HEK293 (cell line): ENCODE measurements at regions not wholly inside any gene's neighbourhood (a gene's known extent, or its start where the extent isn't known, plus 50 kb on each side); places are given as distances from the start of the nearest gene placed in this dataset.
"Not testable (repeated sequence)": the region's sequence is repeated elsewhere in the genome, so short reads cannot be mapped to it uniquely, and the experiment has no call there.

ENCODE experiments used
- CTCF ChIA-PET: fragments of 350-600 bp; formaldehyde crosslinking; extraction: SDS; loops from one replicate; lab custom pipeline; 2021; ENCODE audit warnings: antibody characterized with exemption; lab: Yijun Ruan, JAX
- POLR2A ChIA-PET: fragments of 300-600 bp; formaldehyde crosslinking; extraction: SDS; loops from one replicate; lab custom pipeline; 2020; ENCODE audit warnings: antibody characterized with exemption, inconsistent platforms; lab: Yijun Ruan, JAX
- H3K27ac ChIP-seq: fragments of 200-500 bp; sonication (Bioruptor generic); 2 replicates; pipeline ENCODE4 v1.5.1; 2014; ENCODE audit warnings: low read depth, low read length, control low read depth, inconsistent platforms; ENCODE audit errors: extremely low read depth
- H3K36me3 ChIP-seq, 2 experiments: fragments of 200-500 bp in 1 of 2; sonication (Bioruptor generic) in 1 of 2; 1 replicate in 1 of 2; 2 replicates in 1 of 2; pipeline ENCODE4 v1.5.1; 2014 to 2017; ENCODE audit warnings: inconsistent platforms in 2 of 2, low read length in 2 of 2; ENCODE audit not compliant: control insufficient read depth in 2 of 2, insufficient read depth in 1 of 2
- H3K4me1 ChIP-seq: fragments of 200-500 bp; sonication (Bioruptor generic); 2 replicates; pipeline ENCODE4 v1.5.1; 2014; ENCODE audit warnings: mild to moderate bottlenecking, low read length, inconsistent platforms; ENCODE audit not compliant: control insufficient read depth, insufficient read depth
- H3K4me3 ChIP-seq: 2 replicates; pipeline ENCODE4 v1.5.1; 2011; ENCODE audit warnings: low read depth, mild to moderate bottlenecking, control low read depth, low read length, moderate library complexity
- H3K9me3 ChIP-seq: fragments of 200-500 bp; sonication (Bioruptor generic); 2 replicates; pipeline ENCODE4 v1.5.1; 2014; ENCODE audit warnings: low read depth, low read length, inconsistent platforms; ENCODE audit not compliant: control insufficient read depth, insufficient read depth
- BCL11A ChIP-seq: fragments of 450-650 bp; formaldehyde crosslinking; IDR thresholded peaks from 2 replicates; pipeline ENCODE4 v1.5.1; 2016; ENCODE audit warnings: low read depth, missing biosample characterization, missing genetic modification characterization
- GLI2 ChIP-seq: fragments of 450-650 bp; formaldehyde crosslinking; IDR thresholded peaks from 2 replicates; pipeline ENCODE4; 2017; ENCODE audit warnings: missing biosample characterization, missing genetic modification characterization, low read depth, borderline replicate concordance
- GLIS1 ChIP-seq: fragments of 450-650 bp; formaldehyde crosslinking; IDR thresholded peaks from 2 replicates; pipeline ENCODE4 v1.5.1; 2016; ENCODE audit warnings: missing biosample characterization, missing genetic modification characterization
- HOXC10 ChIP-seq: sonication (generic); formaldehyde crosslinking; IDR thresholded peaks from 2 replicates; pipeline ENCODE4 v1.8.1; 2023; ENCODE audit warnings: mild to moderate bottlenecking, missing genetic modification reagents
- IKZF3 ChIP-seq: fragments of 450-650 bp; IDR thresholded peaks from 2 replicates; pipeline ENCODE4 v1.5.0; 2018; ENCODE audit warnings: missing biosample characterization, mild to moderate bottlenecking, missing genetic modification characterization, moderate library complexity
- KLF8 ChIP-seq: fragments of 450-650 bp; formaldehyde crosslinking; IDR thresholded peaks from 2 replicates; pipeline ENCODE4 v1.5.1; 2016; ENCODE audit warnings: missing biosample characterization, missing genetic modification characterization
- SCRT1 ChIP-seq: fragments of 450-650 bp; formaldehyde crosslinking; IDR thresholded peaks from 2 replicates; pipeline ENCODE4 v1.5.1; 2016; ENCODE audit warnings: missing biosample characterization, missing genetic modification characterization, borderline replicate concordance
- SP2 ChIP-seq: fragments of 450-650 bp; formaldehyde crosslinking; IDR thresholded peaks from 2 replicates; pipeline ENCODE4 v1.5.1; 2016; ENCODE audit warnings: missing biosample characterization, missing genetic modification characterization
- ZBTB8A ChIP-seq: fragments of 450-650 bp; formaldehyde crosslinking; IDR thresholded peaks from 2 replicates; pipeline ENCODE4 v1.5.1; 2016; ENCODE audit warnings: missing biosample characterization, missing genetic modification characterization
- ZFP3 ChIP-seq: fragments of 450-650 bp; formaldehyde crosslinking; IDR thresholded peaks from 2 replicates; pipeline ENCODE4 v1.5.1; 2016; ENCODE audit warnings: low read depth, missing biosample characterization, missing genetic modification characterization
- ZNF114 ChIP-seq: fragments of 450-650 bp; formaldehyde crosslinking; IDR thresholded peaks from 2 replicates; pipeline ENCODE4 v1.5.0; 2017; ENCODE audit warnings: missing biosample characterization, missing genetic modification characterization
- ZNF174 ChIP-seq: fragments of 450-650 bp; formaldehyde crosslinking; IDR thresholded peaks from 2 replicates; pipeline ENCODE4 v1.5.0; 2017; ENCODE audit warnings: missing biosample characterization, mild to moderate bottlenecking, missing genetic modification characterization
- ZNF23 ChIP-seq: fragments of 450-650 bp; formaldehyde crosslinking; IDR thresholded peaks from 2 replicates; pipeline ENCODE4 v1.5.1; 2016; ENCODE audit warnings: missing biosample characterization, missing genetic modification characterization, borderline replicate concordance
- ZNF24 ChIP-seq: fragments of 450-650 bp; formaldehyde crosslinking; IDR thresholded peaks from 2 replicates; pipeline ENCODE4 v1.5.1; 2016; ENCODE audit warnings: missing biosample characterization, missing genetic modification characterization
- ZNF248 ChIP-seq: fragments of 450-650 bp; formaldehyde crosslinking; IDR thresholded peaks from 2 replicates; pipeline ENCODE4 v1.5.1; 2017; ENCODE audit warnings: missing biosample characterization, missing genetic modification characterization
- ZNF423 ChIP-seq: fragments of 450-650 bp; formaldehyde crosslinking; IDR thresholded peaks from 2 replicates; pipeline ENCODE4 v1.5.1; 2016; ENCODE audit warnings: missing biosample characterization, missing genetic modification characterization
- ZNF433 ChIP-seq: fragments of 450-650 bp; formaldehyde crosslinking; IDR thresholded peaks from 2 replicates; pipeline ENCODE4 v1.5.1; 2016; ENCODE audit warnings: missing biosample characterization, missing genetic modification characterization, low read depth
- ZNF558 ChIP-seq: fragments of 450-650 bp; formaldehyde crosslinking; IDR thresholded peaks from 2 replicates; pipeline ENCODE4 v1.5.1; 2016; ENCODE audit warnings: missing biosample characterization, missing genetic modification characterization
- ZNF624 ChIP-seq: fragments of 450-650 bp; formaldehyde crosslinking; IDR thresholded peaks from 2 replicates; pipeline ENCODE4 v1.5.1; 2017; ENCODE audit warnings: missing biosample characterization, missing genetic modification characterization
- ZNF701 ChIP-seq: fragments of 450-650 bp; formaldehyde crosslinking; IDR thresholded peaks from 2 replicates; pipeline ENCODE4 v1.5.1; 2016; ENCODE audit warnings: missing biosample characterization, missing genetic modification characterization
- ZNF776 ChIP-seq: fragments of 450-650 bp; formaldehyde crosslinking; IDR thresholded peaks from 2 replicates; pipeline ENCODE4 v1.5.0; 2017; ENCODE audit warnings: missing biosample characterization, missing genetic modification characterization, borderline replicate concordance
- TF ChIP-seq, protein P1 (sequence below): fragments of 450-650 bp; IDR thresholded peaks from 2 replicates; pipeline ENCODE4 v1.5.1; 2018; ENCODE audit warnings: missing biosample characterization, mild to moderate bottlenecking, missing genetic modification characterization

GRCh38 chr11:98423933-98424332 lies 596.8 kb upstream of the CNTN5 start:
- Histone ChIP-seq H3K9me3 (no peaks in the 10 kb centered on the region), H3K27ac (no peak overlapping the region), H3K4me3 (no peak overlapping the region), H3K4me1 (no peaks in the 10 kb centered on the region), H3K36me3 (no peaks in the 10 kb centered on the region)
- ChIA-PET CTCF (no interaction called here), POLR2A (no interaction called here)
- TF ChIP-seq ZNF24 (no peak), IKZF3 (tag by site-specific recombination) (no peak), ZNF776 (tag by site-specific recombination) (no peak), ZNF433 (no peak)

DNA sequence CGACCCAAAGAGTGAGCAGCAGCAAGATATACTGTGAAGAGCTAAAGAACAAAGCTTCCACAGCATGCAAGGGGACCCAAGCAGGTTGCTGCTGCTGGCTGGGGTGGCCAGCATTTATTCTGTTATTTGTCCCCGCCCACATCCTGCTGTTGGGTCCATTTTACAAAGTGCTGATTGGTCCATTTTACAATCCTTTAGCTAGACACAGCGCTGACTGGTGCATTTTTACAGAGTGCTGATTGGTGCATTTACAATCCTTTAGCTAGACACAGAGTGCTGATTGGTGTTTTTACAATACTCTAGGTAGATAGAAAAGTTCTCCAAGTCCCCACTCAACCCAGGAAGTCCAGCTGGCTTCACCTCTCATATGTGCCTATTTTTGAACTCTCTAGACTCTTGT lies 596.0 kb upstream of the CNTN5 start:
- CTCF ChIA-PET, H3K9me3 ChIP-seq, H3K4me1 ChIP-seq, H3K36me3 ChIP-seq, H3K4me3 ChIP-seq, H3K27ac ChIP-seq, POLR2A ChIA-PET: not testable (repeated sequence)

GRCh38 chr11:98431463-98432359 lies 589.0 kb upstream of the CNTN5 start:
- CTCF ChIA-PET: interaction anchor here (0.7 kb wide), 1 partner anchor 188 kb away, joined by 3 read pairs; no protein-coding TSS in a partner anchor
- no peak for TF ChIP-seq ZNF23 (tag by site-specific recombination)
- TF ChIP-seq GLIS1: no peak
- no peak for TF ChIP-seq ZBTB8A (tag by site-specific recombination)
- no peak for TF ChIP-seq GLI2
- no peak for TF ChIP-seq HOXC10 (CRISPR knock-in tag)
- no peak for TF ChIP-seq SP2 (tag by site-specific recombination)
- TF ChIP-seq SCRT1 (tag by site-specific recombination): no peak
- no peak for TF ChIP-seq ZNF701 (tag by site-specific recombination)
- TF ChIP-seq, protein P1, sequence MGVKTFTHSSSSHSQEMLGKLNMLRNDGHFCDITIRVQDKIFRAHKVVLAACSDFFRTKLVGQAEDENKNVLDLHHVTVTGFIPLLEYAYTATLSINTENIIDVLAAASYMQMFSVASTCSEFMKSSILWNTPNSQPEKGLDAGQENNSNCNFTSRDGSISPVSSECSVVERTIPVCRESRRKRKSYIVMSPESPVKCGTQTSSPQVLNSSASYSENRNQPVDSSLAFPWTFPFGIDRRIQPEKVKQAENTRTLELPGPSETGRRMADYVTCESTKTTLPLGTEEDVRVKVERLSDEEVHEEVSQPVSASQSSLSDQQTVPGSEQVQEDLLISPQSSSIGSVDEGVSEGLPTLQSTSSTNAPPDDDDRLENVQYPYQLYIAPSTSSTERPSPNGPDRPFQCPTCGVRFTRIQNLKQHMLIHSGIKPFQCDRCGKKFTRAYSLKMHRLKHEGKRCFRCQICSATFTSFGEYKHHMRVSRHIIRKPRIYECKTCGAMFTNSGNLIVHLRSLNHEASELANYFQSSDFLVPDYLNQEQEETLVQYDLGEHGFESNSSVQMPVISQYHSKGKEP (tag by site-specific recombination): no peak
- TF ChIP-seq ZNF423 (tag by site-specific recombination): no peak
- no peak for TF ChIP-seq BCL11A
- TF ChIP-seq ZNF114: no peak
- TF ChIP-seq ZFP3 (tag by site-specific recombination): no peak
- TF ChIP-seq ZNF558: no peak
- POLR2A ChIA-PET: no interaction called here
- Histone ChIP-seq H3K9me3 (no peaks in the 10 kb centered on the region), H3K4me1 (no peaks in the 10 kb centered on the region), H3K27ac (no peak overlapping the region), H3K4me3 (no peak overlapping the region), H3K36me3 (no peaks in the 10 kb centered on the region)

DNA sequence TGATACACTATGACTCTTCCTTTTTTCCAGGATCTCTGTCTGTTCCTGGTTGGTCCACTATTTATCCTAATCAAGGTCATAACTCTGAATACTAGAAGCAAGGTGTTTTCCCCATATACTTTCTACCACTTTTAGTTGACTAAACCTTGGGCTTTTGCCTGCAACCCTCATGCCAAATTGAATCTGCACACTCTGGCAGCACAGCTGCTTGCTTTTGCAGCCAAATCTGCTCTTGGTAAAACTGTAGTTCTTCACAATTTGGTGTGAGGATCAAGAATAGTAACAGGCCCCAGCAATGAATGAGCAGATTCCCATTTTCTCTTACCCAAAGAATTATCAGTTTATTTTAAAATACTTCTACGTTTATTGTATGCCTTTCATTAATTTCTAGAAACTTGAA lies 586.5 kb upstream of the CNTN5 start:
- Histone ChIP-seq H3K4me3 (no peak overlapping the region), H3K4me1 (no peaks in the 10 kb centered on the region), H3K27ac (no peak overlapping the region), H3K36me3 (no peaks in the 10 kb centered on the region), H3K9me3 (no peaks in the 10 kb centered on the region)
- CTCF ChIA-PET: no interaction called here
- TF ChIP-seq ZNF174 (tag by site-specific recombination) (no peak), ZNF248 (tag by site-specific recombination) (no peak), KLF8 (tag by site-specific recombination) (no peak), ZNF624 (tag by site-specific recombination) (no peak)
- POLR2A ChIA-PET: no interaction called here
